Endothelial cell of hepatic sinusoid (primary cell): ENCODE measurements at regions not wholly inside any gene's neighbourhood (a gene's known extent, or its start where the extent isn't known, plus 50 kb on each side); places are given as distances from the start of the nearest gene placed in this dataset.

Experiments used
- in situ Hi-C: cut with HindIII; loops from 2 replicates; pipeline ENCODE4 v1.10.0; 2017; ENCODE audit warnings: low sequenced_read_pairs

DNA sequence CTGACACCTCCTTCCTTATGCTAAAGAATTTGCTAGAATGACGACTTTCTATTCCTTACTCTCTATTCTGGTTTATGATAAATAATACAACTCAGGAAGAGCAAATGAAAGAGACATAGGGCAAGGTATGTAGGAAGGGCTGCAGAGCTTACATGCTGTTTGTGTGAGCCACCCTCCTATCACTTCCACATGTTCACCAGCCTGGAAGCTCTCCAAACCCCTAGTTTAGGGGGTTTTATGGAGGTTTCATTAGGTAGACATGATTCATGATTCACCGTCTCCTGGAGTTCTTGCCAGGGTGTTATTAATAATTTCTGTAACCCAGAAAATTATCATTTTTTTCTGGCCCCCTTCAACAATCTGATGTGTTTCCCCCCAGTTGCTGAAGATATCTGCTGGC lies 172.1 kb upstream of the COL8A1 start:
- in situ Hi-C loops, result no loop called here

DNA sequence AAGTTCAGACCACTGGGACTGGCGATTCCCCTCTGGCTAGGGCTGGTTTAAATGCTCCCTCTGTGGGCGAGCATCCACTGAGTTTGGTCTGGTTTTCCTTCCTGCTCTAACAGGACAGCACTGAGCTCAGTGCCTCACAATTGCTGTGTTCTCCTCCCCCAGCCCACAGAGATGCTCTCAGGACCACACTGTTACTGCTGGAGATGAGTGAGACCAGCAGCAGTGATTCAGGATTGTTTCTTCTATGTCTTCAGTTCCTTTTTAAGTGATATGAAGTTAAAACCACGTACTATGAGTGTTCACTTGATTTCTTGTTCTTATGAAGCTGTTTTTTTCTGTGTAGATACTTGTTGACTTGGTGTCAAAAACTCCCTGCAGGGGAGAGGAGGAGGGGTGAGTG lies 180.4 kb upstream of the COL8A1 start:
- in situ Hi-C loops, result no loop called here

DNA sequence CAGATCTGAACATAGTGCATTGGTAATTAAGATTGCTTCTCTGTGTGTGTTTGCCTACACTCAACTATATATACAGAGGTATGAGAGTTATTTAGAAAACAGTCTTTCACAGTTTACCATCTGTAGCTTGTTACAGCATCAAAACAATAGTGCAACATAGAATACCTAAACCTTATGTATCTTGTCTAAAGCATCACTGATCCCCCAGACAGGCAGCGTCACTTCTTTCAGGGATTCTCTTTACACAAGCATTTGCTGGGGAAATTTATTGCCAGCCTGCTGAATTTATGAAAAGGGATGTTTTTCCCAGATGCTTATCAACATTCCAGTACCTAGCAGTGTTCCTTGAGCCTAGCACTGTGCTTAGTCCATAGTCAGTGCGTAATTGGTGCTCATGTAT lies 195.8 kb upstream of the COL8A1 start:
- in situ Hi-C loops, result no loop called here

DNA sequence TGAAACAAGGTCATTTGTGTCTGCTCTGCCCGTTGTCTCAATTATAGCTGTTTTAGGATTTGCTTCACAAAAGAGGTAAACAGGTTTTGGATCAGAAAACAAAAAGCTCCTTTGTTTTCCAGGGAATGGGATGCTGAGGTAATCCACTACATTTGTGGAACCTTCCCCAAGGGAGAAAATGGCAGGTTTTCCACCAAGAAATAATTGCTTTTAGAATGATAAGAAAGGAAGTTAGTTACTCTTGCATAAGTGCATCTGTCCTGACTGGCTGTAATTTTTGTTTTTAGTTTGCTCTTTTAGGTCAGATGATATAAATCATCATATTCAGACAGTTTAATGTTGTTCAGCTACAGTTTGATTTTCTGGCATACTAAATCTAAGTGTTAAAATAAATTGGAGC lies 198.5 kb upstream of the COL8A1 start:
- in situ Hi-C loops, result loop anchor here (5.0 kb wide), 1 partner anchor 42 kb away; no protein-coding TSS in a partner anchor

DNA sequence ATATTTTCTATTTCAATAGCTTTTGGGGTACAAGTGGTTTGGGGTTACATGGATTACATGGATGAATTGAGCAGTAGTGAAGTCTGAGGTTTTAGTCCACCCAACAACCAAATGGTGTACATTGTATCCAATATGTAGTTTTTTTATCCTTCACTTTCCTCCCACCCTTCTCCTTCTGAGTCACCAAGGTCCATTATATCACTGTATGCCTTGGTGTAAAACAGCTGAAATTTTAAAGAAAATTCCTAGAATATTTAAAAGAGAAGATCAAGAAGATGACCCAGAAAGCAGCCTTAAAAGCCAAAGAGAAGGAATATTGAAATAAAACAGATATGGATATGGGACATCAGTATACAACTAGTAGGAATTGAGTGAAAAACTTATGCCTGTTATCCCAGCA lies 204.2 kb upstream of the COL8A1 start:
- in situ Hi-C loops, result no loop called here

DNA sequence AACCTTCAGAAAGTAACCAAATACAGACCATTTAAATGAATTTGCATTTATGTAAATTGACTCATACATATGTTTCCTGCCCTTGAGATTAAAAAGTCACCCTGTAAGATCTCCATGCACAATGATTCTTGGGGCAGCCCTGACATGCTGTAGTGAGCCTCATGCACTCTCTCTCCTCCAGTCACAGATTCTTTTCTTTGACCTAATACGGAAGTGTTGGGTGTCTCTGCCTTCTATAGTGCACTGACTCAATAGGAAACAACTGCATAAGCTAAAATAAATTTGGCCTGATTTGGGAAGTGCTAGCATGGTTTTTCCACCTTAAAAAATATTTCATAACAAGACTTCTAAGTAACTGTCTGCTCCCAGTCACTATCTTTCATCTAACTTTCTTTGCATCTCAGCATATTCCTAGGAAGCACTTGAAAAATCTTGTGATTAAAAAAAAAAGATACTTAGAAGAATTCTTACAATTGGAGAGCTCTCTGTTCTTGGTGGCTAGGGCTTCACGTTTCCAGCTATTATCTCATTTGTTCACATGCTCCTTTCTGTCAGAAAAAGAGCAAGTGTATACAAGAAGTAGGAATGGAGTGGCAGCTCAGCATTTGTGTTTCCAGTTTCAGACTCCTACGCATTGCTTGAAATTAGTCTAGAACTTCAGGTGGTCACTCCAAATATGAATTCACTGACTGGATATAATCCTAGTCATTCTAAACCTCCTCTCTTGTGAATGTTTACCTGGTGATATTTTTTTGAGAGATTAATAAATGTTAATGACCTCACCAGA lies 207.9 kb upstream of the COL8A1 start:
- in situ Hi-C loops, result no loop called here

DNA sequence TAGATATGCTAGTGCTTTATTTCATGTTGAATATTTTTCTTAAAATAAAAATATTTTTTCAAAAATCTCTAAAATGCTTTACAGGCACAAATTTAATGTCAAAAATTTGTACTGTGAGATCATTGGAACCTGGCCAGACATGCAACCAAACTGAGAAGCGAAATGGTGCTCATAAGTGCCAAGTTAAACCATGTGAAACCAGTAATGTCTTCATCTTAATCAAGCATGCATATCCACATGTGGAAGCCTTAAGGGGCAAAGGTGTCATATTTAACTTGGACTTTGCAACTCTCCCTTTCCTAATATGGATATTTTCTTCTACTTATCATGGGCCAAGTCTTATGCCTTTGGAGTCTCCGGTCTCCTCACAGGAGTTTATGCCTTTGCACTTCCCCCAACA lies 208.9 kb upstream of the COL8A1 start:
- in situ Hi-C loops, result no loop called here

DNA sequence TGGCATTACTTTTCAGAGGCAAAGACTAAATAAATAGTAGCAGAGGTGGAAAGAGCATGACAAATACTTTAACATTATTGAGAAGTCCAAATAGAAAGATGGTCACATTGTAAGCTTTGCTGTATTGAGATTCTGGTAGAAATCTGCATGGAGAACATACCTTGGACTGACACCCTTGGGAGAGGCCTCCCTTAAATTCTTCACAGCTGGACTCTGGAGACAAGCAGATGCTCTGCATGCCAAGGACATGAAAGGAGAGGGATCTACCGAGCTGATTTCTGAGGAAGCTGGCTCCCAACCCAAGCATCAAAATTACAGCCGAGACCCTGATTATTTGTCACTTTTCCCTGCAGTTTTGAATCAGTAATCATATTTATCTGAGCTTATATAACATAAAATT lies 212.5 kb upstream of the COL8A1 start:
- in situ Hi-C loops, result no loop called here

DNA sequence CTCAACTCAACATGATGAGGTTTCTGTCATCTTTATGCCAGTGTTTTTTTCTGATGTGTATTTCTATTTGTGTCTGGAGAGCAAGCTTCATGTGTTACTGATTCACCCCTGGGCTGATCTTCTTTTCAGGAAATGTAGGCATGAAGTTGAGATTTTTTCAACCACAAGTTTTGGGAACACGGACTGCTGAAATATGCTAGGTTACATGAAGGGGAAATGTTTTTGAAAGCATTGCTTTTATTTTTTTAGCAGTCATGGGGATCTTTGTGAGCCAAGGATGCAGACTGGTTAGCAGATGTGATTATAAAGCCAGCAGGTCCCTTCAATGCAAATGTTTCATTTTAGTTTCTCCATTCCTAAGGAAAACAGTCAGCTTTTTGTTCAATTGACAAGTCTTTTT lies 219.3 kb upstream of the COL8A1 start:
- in situ Hi-C loops, result no loop called here

DNA sequence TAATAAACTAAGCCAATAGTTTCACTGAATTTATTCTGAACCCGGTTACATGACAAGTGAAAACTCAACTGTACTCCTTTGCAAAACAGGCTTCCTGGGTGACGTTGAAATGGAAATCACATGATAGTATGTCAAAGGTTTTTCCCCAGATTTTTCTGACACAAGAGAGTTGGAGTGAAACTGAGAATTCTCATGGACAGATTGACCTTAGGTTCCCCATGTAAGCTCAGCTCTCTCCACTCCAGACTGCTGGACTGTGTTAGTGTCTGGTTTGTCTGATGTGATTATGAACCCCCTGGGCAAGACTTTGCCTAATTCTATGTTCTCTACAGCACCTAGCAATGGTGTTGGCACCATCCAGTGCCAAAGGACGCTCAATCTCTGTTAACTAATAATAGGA lies 219.7 kb upstream of the COL8A1 start:
- in situ Hi-C loops, result no loop called here

DNA sequence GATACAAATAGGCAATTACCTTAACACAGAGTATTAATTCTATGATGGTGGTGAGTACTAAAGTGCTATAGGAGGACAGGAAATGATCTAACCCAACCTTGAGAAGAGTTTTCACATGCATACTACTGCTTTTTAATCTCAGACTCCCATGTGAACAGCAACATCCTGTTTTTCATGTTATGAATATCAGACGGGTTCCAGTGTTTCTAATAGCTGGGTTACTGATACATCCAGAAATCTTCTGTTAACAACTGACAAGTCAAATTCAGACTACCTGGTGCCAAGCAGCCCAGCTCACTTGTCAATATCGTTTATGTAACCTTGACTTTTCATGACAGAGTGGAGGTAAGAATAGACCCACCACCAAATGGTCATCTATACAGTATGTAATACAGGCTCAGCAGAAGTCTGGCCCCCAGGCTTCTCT lies 220.2 kb upstream of the COL8A1 start:
- in situ Hi-C loops, result no loop called here

DNA sequence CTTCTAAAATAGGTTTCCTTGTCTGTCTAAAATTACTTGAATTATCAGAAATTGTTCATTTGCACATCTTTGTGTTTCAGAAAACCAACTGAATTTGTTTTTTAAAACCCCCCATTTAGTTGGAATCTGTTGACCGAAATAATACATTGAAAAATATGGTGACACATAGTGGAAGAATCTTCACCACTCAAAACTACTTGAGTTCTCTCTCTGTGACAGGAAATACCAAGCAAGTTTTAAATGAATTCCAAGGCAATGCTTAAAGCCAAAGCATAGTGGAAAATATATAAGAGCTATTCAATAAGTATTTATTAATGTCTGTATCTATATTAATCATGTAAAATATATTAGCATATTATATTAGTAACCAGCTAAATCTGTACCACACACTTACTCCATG lies 224.9 kb upstream of the COL8A1 start:
- in situ Hi-C loops, result no loop called here

DNA sequence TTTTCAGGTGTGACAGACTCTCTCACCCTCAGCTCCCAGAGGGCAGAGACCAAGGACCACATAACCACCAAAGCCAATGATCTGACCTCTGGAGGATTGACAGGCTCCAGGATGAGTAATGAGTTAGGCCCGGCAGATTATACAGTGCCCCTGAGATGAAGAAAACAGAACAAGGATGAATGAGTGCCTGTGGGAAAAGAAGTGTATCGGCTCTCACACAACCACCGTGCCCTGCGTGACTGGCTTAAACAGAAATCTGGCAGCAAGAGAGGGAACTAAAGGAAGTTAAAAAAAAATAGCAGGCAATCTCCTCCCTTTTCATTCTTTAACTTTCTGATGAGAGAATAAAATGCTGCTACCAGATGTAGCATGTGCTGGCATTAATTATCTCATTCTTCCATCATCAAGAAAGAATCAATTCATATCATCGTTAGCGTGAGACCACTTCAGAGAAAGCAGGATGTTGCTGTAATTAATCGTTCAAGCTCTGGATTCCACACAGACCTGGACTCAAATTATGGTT lies 227.5 kb upstream of the COL8A1 start:
- in situ Hi-C loops, result no loop called here

DNA sequence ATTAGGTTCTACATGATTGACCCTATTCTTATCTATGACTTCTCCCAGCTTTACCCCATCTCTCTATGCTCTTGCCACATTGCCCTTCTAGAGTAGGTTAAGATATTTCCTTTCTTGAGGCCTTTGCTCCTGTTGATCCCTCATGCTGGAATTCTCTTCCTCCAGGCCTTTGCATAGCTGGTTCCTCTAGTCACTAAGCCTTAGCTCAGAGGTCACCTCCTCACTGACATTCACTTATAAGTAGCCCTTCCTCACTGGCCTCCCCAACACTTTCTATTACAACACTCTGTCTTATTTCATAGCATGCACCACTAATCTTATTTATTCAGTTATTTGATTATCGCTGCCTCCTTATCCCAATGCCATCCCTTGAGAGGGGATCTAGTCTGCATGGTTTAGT lies 228.4 kb upstream of the COL8A1 start:
- in situ Hi-C loops, result no loop called here

DNA sequence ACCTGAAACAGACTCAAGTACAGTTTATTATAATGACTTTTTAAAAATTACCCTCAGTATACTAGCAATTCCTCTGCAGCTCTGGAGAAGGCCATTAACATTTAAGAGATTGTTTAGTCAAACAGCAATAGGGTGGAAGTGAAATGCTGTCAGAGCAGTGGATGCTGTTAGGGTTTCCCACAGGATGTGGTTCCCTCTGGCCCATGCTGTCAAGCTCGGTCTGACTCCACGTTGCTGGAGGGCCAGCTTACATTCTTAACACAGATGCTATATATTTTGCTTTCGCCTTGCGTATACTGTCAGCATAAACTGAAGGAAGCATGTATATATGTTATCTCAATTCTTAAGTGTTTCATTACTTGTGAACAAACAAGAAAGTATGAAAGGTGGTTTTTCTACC lies 231.1 kb upstream of the COL8A1 start:
- in situ Hi-C loops, result no loop called here

DNA sequence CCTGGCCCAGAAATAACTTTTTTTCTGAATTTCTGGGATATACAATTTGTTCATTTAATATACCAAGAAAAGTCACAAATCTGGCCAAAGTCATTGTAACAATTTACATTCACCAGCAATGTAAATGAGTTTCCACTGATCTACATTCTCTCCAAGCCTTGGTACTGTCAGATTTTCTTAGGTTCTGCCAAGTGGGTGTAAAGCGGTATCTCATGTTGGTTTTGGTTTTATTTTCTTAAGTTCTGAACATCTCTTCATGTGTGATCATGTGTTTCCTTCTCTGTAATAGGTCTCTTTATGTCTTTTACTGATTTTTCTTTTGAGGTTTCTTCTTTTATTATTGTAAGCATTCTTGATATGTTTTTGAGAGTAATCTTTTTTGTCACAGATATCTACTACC lies 235.6 kb upstream of the COL8A1 start:
- in situ Hi-C loops, result no loop called here

DNA sequence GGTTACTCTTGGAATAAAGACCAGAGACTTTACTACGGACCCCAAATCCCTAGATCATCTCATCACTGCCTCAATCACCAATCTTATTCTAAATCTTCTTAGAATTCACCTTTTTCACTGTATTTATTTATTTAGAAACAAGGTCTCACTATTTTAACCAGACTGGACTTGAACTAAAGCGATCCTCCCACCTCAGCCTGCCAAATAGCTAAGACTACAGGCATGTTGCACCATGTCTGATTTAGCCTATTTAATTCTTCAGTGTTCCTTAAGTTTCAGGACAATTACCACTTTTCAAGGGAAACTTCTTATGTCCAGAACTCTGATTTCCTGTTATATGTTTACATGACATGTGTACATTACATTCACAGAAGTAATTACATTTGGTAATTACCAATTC lies 238.0 kb upstream of the COL8A1 start:
- in situ Hi-C loops, result no loop called here

DNA sequence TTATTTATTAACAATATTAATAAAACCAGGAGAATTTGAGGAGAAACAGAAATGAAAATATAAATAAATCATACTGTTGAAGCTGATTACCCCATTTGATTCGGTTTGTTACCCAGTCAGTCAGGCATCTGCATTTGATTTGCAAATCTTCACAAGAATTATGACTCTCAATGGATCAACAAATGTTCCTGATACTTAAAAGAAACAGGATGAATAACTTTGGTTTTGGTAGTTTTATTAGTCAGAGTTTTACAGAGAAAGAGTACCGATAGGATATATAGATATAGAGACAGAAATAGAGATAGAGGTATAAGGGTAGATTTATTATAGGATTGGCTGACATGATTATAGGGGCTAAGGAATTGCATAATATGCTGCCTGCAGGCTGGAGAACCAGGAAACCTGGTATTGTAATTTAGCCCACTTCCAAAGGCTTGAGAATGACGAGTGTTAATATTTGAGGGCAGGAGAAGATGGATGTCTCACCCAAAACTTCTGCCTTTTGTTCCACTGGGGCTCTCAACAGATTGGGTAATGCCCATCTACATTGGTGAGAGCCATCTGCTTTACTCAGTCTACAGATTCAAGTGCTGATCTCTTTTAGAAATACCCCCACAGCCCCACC lies 241.6 kb upstream of the COL8A1 start:
- in situ Hi-C loops, result no loop called here

DNA sequence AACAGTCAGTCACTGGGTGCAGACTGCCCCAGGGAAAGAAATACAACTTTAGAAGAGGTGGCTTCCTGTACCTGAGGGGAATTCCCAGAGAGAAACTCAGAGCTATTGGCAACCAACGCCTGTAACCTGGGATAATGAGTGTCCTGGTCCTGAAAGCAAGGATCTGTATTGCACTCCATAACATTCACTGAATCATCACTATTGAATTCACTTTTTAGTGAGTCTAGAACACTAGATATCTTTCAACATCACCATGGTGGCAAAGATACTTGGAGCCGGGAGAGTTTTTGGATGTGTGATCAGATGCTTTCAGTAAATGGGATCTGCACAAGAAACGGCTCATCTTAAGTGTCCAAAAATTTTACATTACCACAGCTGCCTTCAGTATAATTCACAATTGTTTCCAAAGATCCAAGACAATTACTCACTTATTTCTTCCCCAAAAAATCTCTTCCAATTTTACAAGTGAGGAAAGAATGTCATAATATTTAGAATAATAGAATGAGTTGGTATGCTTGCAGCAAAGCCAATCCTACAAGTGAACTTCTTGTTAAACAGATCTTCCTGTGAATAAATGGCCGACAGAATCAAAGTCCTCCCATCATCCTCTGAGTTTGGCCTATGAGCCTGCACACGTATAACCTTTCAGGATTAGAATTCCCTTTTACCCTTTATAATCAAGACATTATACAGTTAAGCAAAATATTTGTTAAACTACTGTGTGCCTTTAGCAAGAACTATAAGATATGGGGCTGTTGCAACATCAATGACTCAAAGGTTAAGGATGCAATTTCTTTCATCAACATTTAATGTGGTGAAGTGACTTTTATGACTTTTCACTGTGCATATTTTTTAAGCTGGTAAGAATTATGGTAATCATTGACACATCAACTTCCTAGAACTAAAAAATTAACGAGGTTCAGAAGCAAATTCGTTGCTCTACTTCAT lies 243.3 kb upstream of the COL8A1 start:
- in situ Hi-C loops, result no loop called here

DNA sequence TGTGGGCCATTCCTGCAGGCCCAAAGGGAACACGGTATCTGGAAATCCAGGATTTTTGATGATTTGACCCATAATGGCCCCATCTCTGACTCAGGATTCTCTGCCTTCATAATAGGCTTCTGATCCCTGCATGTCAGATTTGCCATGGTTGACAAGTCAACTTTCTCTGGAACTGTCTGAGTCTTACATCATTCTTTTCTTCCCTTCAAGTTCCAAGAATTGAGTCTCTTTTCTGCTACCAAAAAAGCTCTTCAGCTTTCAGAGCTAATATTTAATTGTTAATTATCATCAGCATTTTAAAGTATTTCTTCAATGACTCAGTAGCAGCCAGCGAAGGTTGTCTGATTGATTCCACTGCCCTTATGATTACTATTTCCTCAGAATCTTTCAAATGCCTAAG lies 244.4 kb upstream of the COL8A1 start:
- in situ Hi-C loops, result no loop called here

DNA sequence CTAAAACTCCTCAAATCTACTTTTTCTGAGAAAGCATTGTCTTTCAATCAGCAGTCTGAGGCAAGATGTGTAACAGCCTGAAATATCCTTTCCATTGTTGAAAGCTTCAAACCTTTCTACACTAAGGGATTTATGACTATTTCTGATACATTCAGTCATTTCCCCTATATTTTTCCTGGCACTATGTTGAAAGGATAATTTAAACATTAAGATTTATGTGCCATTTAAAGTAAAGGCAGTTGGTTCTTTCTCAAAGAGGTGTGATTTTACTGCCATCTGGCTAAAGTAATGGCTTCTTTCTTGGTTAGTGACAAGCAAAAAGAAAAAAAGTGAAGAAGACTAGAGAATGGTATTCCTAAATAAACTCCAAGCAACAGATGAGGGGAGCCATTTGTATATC lies 249.6 kb upstream of the COL8A1 start:
- in situ Hi-C loops, result no loop called here
